Esophagus squamous epithelium (tissue), 5 donors: ENCODE measurements at regions not wholly inside any gene's neighbourhood (a gene's known extent, or its start where the extent isn't known, plus 50 kb on each side); places are given as distances from the start of the nearest gene placed in this dataset.

Experiments used
- DNase-seq: peaks from one replicate; lab custom pipeline; 2025; lab: John Stamatoyannopoulos, UW
- H3K27ac ChIP-seq, 4 donors: fragments of 200-600 bp; sonication (generic); one replicate each; pipeline ENCODE4 v1.5.1; 2016 to 2019; ENCODE audit warnings: mild to moderate bottlenecking in 1 of 4
- H3K27me3 ChIP-seq, 4 donors: fragments of 200-600 bp; sonication (generic); 1 replicate in 3 of 4; 2 replicates in 1 of 4; pipeline versions ENCODE4 v1.5.1 to v1.6.0; 2017 to 2021; ENCODE audit warnings: antibody characterized with exemption in 1 of 4
- H3K36me3 ChIP-seq, 3 donors: fragments of 200-600 bp; sonication (generic); one replicate each; pipeline ENCODE4 v1.5.1; 2016 to 2019
- H3K4me1 ChIP-seq, 3 donors: fragments of 200-600 bp; sonication (generic); one replicate each; pipeline ENCODE4 v1.5.1; 2017 to 2019
- H3K4me3 ChIP-seq, 4 donors: fragments of 200-600 bp; sonication (generic); 1 replicate in 3 of 4; 2 replicates in 1 of 4; pipeline ENCODE4 v1.5.1; 2016 to 2019; ENCODE audit warnings: mild to moderate bottlenecking in 2 of 4, moderate library complexity in 1 of 4
- H3K9me3 ChIP-seq, 3 donors: fragments of 200-600 bp; sonication (generic); one replicate each; pipeline ENCODE4 v1.5.1; 2016 to 2019
- CTCF ChIP-seq, 6 experiments: fragments of 450-650 bp in 4 of 6; fragments of 200-600 bp in 2 of 6; sonication (generic) in 2 of 6; IDR thresholded peaks; one replicate each; pipeline ENCODE4 v1.5.1; 2016 to 2019; ENCODE audit warnings: antibody characterized with exemption in 6 of 6, mild to moderate bottlenecking in 4 of 6, moderate library complexity in 4 of 6
- POLR2A ChIP-seq, 4 donors: fragments of 450-650 bp; IDR thresholded peaks; one replicate each; pipeline ENCODE4 v1.6.1; 2017; ENCODE audit warnings: antibody characterized with exemption in 4 of 4, mild to moderate bottlenecking in 4 of 4, moderate library complexity in 3 of 4
- WGBS, 2 donors: methylation state at CpG; one replicate each; pipeline ENCODE4 v1.1.5; 2018; 5-methylcytosine and 5-hydroxymethylcytosine counted together
- intact Hi-C: fragments of 100-400 bp; cut with DNase I; formaldehyde crosslinking; loops from one replicate; pipeline ENCODE4 v1.15.0; 2022
- donor health status: DM: yes; HTN: yes; CAD: no.

GRCh38 chr21:16040601-16041000 lies 310.8 kb downstream of the USP25 start:
- no peaks in the 10 kb centered on the region for H3K36me3 ChIP-seq
- H3K4me1 ChIP-seq, result no peaks in the 10 kb centered on the region
- no peaks in the 10 kb centered on the region for H3K27me3 ChIP-seq
- intact Hi-C loops, result no loop called here
- no peak overlapping the region for H3K27ac ChIP-seq
- no peaks in the 10 kb centered on the region for H3K9me3 ChIP-seq
- WGBS, 2 donors, result 74 to 78% methylated on average over 3 of the region's 3 CpGs
- H3K4me3 ChIP-seq, result no peak overlapping the region
- TF ChIP-seq POLR2A (IDR thresholded peaks at IDR 0.05), result no peak
- TF ChIP-seq CTCF (IDR thresholded peaks at IDR 0.05), result no peak
- no peak for DNase-seq

- Histone ChIP-seq H3K9me3 (no peaks in the 10 kb centered on the region), H3K27me3 (no peaks in the 10 kb centered on the region), H3K4me1 (no peaks in the 10 kb centered on the region), H3K36me3 (no peaks in the 10 kb centered on the region), H3K27ac (no peak overlapping the region), H3K4me3 (no peak overlapping the region)
- no peak for DNase-seq
- intact Hi-C loops, result no loop called here
- no peak for TF ChIP-seq CTCF (IDR thresholded peaks at IDR 0.05)
- no peak for TF ChIP-seq POLR2A (IDR thresholded peaks at IDR 0.05)
Measured at GRCh38 chr21:16044676-16045075, 314.9 kb downstream of the USP25 start.

- no peaks in the 10 kb centered on the region for H3K27me3 ChIP-seq
- no peaks in the 10 kb centered on the region for H3K4me1 ChIP-seq
- no peak overlapping the region for H3K4me3 ChIP-seq
- no peak overlapping the region for H3K27ac ChIP-seq
- intact Hi-C loops, result no loop called here
- H3K9me3 ChIP-seq, result no peaks in the 10 kb centered on the region
- TF ChIP-seq CTCF (IDR thresholded peaks at IDR 0.05) (no peak), POLR2A (IDR thresholded peaks at IDR 0.05) (no peak)
- H3K36me3 ChIP-seq, result no peaks in the 10 kb centered on the region
- 83 to 87% methylated on average over 5 of the region's 5 CpGs for WGBS, 2 donors
- no peak for DNase-seq
Measured at GRCh38 chr21:16046656-16047330, 317.0 kb downstream of the USP25 start.

GRCh38 chr21:16047904-16048303 lies 318.1 kb downstream of the USP25 start:
- Histone ChIP-seq H3K4me3 (no peak overlapping the region), H3K4me1 (no peaks in the 10 kb centered on the region), H3K27ac (no peak overlapping the region), H3K9me3 (no peaks in the 10 kb centered on the region), H3K36me3 (no peaks in the 10 kb centered on the region), H3K27me3 (no peaks in the 10 kb centered on the region)
- TF ChIP-seq POLR2A (IDR thresholded peaks at IDR 0.05) (no peak), CTCF (IDR thresholded peaks at IDR 0.05) (no peak)
- DNase-seq, result no peak
- 85 to 90% methylated on average over 3 of the region's 3 CpGs for WGBS, 2 donors
- intact Hi-C loops, result no loop called here

GRCh38 chr21:16055014-16055413 lies 325.2 kb downstream of the USP25 start:
- H3K27me3 ChIP-seq, result no peaks in the 10 kb centered on the region
- no peak for DNase-seq
- no peaks in the 10 kb centered on the region for H3K36me3 ChIP-seq
- WGBS, 2 donors, result 82 to 90% methylated on average over 1 of the region's 1 CpG
- no peaks in the 10 kb centered on the region for H3K9me3 ChIP-seq
- no peak for TF ChIP-seq CTCF (IDR thresholded peaks at IDR 0.05)
- TF ChIP-seq POLR2A (IDR thresholded peaks at IDR 0.05), result no peak
- intact Hi-C loops, result no loop called here
- H3K4me3 ChIP-seq, result no peak overlapping the region
- no peaks in the 10 kb centered on the region for H3K4me1 ChIP-seq
- H3K27ac ChIP-seq, result no peak overlapping the region
